ENCODE measurements at regions not wholly inside any gene's neighbourhood (a gene's known extent, or its start where the extent isn't known, plus 50 kb on each side); places are given as distances from the start of the nearest gene placed in this dataset.
"Not testable (repeated sequence)": the region's sequence is repeated elsewhere in the genome, so short reads cannot be mapped to it uniquely, and the experiment has no call there.

- no peaks in the 10 kb centered on the region for H3K36me3 ChIP-seq
- no peak for DNase-seq (ENCODE audit: low spot score in 2 of 2)
- H3K4me1 ChIP-seq = peaks cover 0 to 5% (median 1%) of the 10 kb centered on the region in 4 donors
- H3K27ac ChIP-seq = no peak overlapping the region
- H3K9me3 ChIP-seq = no peaks in the 10 kb centered on the region
- no peaks in the 10 kb centered on the region for H3K27me3 ChIP-seq
- no peak for TF ChIP-seq CTCF (IDR thresholded peaks at IDR 0.05)
- TF ChIP-seq POLR2A (IDR thresholded peaks at IDR 0.05) = no peak
- TF ChIP-seq EP300 (IDR thresholded peaks at IDR 0.05) = no peak
- WGBS, 2 donors = 65 to 76% methylated on average over 3 of the region's 3 CpGs
- H3K4me3 ChIP-seq = no peak overlapping the region
Observed at GRCh38 chr10:33035411-33035810, 77.4 kb upstream of the ITGB1 start.

- WGBS, 2 donors = 75 to 84% methylated on average over 1 of the region's 1 CpG
- peaks cover 0 to 5% (median 1%) of the 10 kb centered on the region in 4 donors for H3K4me1 ChIP-seq
- TF ChIP-seq CTCF (IDR thresholded peaks at IDR 0.05) (no peak), EP300 (IDR thresholded peaks at IDR 0.05) (no peak), POLR2A (IDR thresholded peaks at IDR 0.05) (no peak)
- no peaks in the 10 kb centered on the region for H3K9me3 ChIP-seq
- no peaks in the 10 kb centered on the region for H3K36me3 ChIP-seq
- H3K27ac ChIP-seq = no peak overlapping the region
- no peaks in the 10 kb centered on the region for H3K27me3 ChIP-seq
- H3K4me3 ChIP-seq = no peak overlapping the region
- DNase-seq (ENCODE audit: low spot score in 2 of 2) = no peak
Observed at GRCh38 chr10:33034931-33035330, 76.9 kb upstream of the ITGB1 start.

GRCh38 chr10:33032654-33033151 is 74.7 kb upstream of the ITGB1 start:
- Histone ChIP-seq H3K4me1 (peaks cover 0 to 5% (median 1%) of the 10 kb centered on the region in 4 donors), H3K36me3 (no peaks in the 10 kb centered on the region), H3K27me3 (no peaks in the 10 kb centered on the region), H3K4me3 (no peak overlapping the region), H3K27ac (peak overlapping the region in 1 of 4 donors; percentile 33), H3K9me3 (no peaks in the 10 kb centered on the region)
- DNase-seq (ENCODE audit: low spot score in 2 of 2) = no peak
- WGBS, 2 donors = 30 to 36% methylated on average over 7 of the region's 7 CpGs
- TF ChIP-seq POLR2A (IDR thresholded peaks at IDR 0.05) (no peak), CTCF (IDR thresholded peaks at IDR 0.05) (no peak)

- DNase-seq (ENCODE audit: low spot score in 2 of 2) = no peak
- no peak for TF ChIP-seq POLR2A (IDR thresholded peaks at IDR 0.05)
- TF ChIP-seq EP300 (IDR thresholded peaks at IDR 0.05) = no peak
- no peak for TF ChIP-seq CTCF (IDR thresholded peaks at IDR 0.05)
- 60 to 81% methylated on average over 5 of the region's 5 CpGs for WGBS, 2 donors
- no peaks in the 10 kb centered on the region for H3K36me3 ChIP-seq
- H3K4me3 ChIP-seq = no peak overlapping the region
- peaks cover 0 to 5% (median 1%) of the 10 kb centered on the region in 4 donors for H3K4me1 ChIP-seq
- no peaks in the 10 kb centered on the region for H3K27me3 ChIP-seq
- H3K9me3 ChIP-seq = no peaks in the 10 kb centered on the region
- no peak overlapping the region for H3K27ac ChIP-seq
Observed at GRCh38 chr10:33031815-33032653, 74.0 kb upstream of the ITGB1 start.

GRCh38 chr10:33031171-33031570 is 73.1 kb upstream of the ITGB1 start:
- TF ChIP-seq CTCF (IDR thresholded peaks at IDR 0.05) (no peak), EP300 (IDR thresholded peaks at IDR 0.05) (no peak), POLR2A (IDR thresholded peaks at IDR 0.05) (no peak)

GRCh38 chr10:33028515-33028914 is 70.5 kb upstream of the ITGB1 start:
- not testable (repeated sequence) for H3K27ac ChIP-seq; H3K4me1 ChIP-seq; H3K4me3 ChIP-seq; H3K36me3 ChIP-seq; H3K9me3 ChIP-seq; DNase-seq (ENCODE audit: low spot score in 2 of 2); H3K27me3 ChIP-seq
- WGBS, 2 donors = 96% methylated on average over 5 of the region's 5 CpGs

More at GRCh38 chr10:33031171-33031570, 73.1 kb upstream of the ITGB1 start:
- Histone ChIP-seq H3K4me3 (no peak overlapping the region), H3K27me3 (no peaks in the 10 kb centered on the region), H3K9me3 (no peaks in the 10 kb centered on the region), H3K36me3 (no peaks in the 10 kb centered on the region), H3K4me1 (peaks cover 0 to 5% (median 1%) of the 10 kb centered on the region in 4 donors), H3K27ac (no peak overlapping the region)
- 92 to 93% methylated on average over 5 of the region's 5 CpGs for WGBS, 2 donors
- DNase-seq (ENCODE audit: low spot score in 2 of 2) = no peak
